HG03565 (cell line): ENCODE measurements at regions not wholly inside any gene's neighbourhood (a gene's known extent, or its start where the extent isn't known, plus 50 kb on each side); places are given as distances from the start of the nearest gene placed in this dataset.

Experiments
- ATAC-seq: cut with Tn5 transposase; IDR thresholded peaks from one replicate; pipeline ENCODE4 v1.9.1; 2021; ENCODE audit warnings: mild to moderate bottlenecking, moderate library complexity; ENCODE audit not compliant: unreplicated experiment

GRCh38 chr7:8932751-8933150 lies 499.3 kb downstream of the NXPH1 start:
- no peak for ATAC-seq

DNA sequence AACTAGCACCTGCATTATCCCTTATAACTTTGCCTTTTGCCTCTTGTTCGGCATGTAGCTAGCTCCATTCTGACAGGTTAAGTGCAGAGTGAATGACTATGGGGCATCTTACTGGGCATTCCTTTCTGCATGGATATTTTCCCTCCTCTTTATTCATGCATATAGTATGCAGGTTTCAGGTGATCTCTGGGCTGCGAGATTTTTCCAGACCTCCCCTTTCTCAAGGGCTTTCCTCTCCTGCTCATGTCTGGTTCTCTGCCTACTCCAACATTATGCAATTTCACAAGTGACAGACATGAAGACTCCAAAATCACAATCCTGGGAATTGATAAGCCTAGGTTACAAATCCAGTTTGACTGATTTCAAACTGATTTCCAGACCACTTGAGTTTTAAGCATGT lies 503.8 kb downstream of the NXPH1 start:
- no peak for ATAC-seq

DNA sequence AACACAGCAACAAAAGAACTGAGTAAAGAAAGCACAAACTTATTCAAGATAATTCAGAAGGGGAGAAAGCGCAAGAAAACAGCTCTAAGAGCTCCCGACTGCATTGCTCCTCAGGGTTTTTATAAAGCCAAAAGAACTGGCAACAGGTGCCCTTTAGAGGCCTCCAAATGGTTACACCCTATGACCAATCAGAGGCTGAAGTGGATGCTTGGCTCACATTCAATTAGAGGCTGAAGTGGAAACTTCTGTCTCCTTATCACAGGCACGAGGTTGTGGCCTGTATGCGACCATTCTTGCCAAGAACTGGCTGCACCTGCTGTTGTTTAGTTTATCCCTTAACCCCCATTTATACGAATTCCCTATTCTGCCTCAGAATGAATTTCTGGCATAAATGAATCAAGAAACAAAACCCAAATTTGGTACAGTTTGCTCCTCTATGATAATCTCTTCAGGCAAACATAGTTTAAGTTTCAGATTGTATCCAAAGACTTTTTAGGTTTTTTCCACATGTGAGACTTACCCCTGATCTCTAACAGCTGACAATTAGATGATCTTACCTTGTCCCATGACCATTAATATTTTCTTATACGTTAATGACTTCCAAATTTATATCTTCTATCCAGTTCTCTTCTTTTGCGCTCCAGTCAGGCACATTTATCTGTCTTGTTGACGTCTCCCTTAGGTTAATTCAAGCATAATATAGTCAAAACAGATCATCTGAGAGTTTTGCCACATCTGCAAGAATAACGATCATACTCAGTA lies 504.8 kb downstream of the NXPH1 start:
- no peak for ATAC-seq

- no peak for ATAC-seq
Measured at GRCh38 chr7:8939446-8939845, 506.0 kb downstream of the NXPH1 start.

- no peak for ATAC-seq
Measured at GRCh38 chr7:8963722-8964121, 530.3 kb downstream of the NXPH1 start.

- ATAC-seq, result no peak
Measured at GRCh38 chr7:8965177-8965576, 531.8 kb downstream of the NXPH1 start.

- no peak for ATAC-seq
Measured at GRCh38 chr7:8973601-8974000, 540.2 kb downstream of the NXPH1 start.

- ATAC-seq, result no peak
Measured at GRCh38 chr7:8975681-8976080, 542.3 kb downstream of the NXPH1 start.

- ATAC-seq, result no peak
Measured at GRCh38 chr7:8982338-8982992, 549.1 kb downstream of the NXPH1 start.

GRCh38 chr7:8985255-8985654 lies 551.8 kb downstream of the NXPH1 start:
- no peak for ATAC-seq

GRCh38 chr7:8988267-8988666 lies 554.9 kb downstream of the NXPH1 start:
- no peak for ATAC-seq

DNA sequence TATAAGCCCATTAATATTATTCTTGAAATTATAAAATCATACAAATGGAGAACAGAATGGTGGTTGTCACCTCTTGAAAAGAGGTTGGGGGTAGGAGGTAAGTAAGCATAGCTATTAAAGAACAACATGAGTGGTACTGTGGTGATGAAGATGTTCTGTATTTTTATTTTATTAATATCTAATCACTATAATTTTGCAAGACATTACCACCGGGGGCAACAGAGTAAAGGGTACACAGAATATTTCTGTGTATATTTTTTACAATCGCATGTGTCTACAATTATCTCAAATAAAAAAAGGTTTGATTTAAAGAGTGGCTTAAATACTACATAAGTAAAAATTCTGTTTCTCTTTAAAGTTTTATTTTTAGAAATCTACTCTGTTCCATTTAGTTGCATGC lies 557.8 kb downstream of the NXPH1 start:
- no peak for ATAC-seq

GRCh38 chr7:8998762-8999161 lies 565.4 kb downstream of the NXPH1 start:
- ATAC-seq, result no peak

DNA sequence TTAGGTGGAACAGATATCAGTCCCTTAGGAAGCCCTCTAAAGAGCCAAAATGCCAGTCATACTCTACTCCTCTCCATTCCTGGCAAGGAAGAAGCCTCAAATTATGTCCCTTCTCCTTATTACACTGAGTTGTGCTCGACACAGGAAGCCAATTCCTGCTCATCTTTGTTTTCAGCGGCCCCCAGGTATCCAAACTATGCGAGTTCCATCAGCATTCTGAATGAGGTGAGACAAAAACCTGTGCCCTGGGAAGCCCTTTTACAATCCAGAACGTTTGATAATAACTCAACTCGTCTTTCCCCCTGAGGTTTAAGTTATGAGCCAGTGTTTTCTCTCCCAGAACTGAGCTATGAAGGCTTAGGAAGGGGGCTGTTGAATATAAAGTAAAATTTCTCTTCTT lies 580.5 kb downstream of the NXPH1 start:
- no peak for ATAC-seq

GRCh38 chr7:9017286-9017685 lies 583.9 kb downstream of the NXPH1 start:
- no peak for ATAC-seq

DNA sequence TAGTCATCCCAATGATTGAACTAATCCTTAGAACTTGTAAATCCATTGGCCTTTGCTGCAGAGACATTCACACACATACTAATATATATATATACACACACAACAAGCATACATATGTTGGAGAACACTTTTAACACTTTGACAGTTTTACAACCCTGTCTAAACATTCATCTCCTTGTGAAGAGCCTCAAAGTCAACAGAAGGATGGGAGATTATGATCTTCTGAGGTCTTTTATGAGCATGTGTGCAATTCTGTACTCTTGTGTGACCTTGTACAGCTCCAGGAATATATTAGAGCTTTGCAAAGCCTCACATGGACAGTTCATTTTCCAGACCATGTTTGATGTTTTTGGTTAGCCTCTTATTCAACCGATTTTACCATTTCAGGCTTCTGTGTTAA lies 589.0 kb downstream of the NXPH1 start:
- no peak for ATAC-seq

- no peak for ATAC-seq
Measured at GRCh38 chr7:9023675-9024294, 590.4 kb downstream of the NXPH1 start.

GRCh38 chr7:9026121-9026520 lies 592.7 kb downstream of the NXPH1 start:
- ATAC-seq, result no peak

- ATAC-seq, result no peak
Measured at GRCh38 chr7:9028012-9028411, 594.6 kb downstream of the NXPH1 start.

GRCh38 chr7:9029681-9030530 lies 596.5 kb downstream of the NXPH1 start:
- ATAC-seq, result no peak

DNA sequence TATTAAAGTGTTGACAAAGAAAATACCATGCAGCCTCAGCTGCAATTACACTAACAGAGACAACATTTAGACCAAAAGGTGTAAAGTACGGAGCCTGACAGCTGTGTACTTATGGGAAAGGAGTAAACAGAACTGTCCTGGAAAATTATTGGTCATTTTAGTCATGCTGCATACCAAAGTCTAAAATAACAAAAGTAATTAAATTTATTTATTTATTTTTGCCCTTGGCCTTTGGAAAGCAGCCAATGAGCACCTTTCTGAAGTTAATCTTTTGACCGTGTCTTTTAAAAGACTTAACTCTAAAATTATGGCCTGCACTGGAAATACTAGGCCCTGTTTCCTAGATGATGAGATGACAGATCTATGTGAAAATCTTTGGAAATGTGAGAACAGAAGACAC lies 597.6 kb downstream of the NXPH1 start:
- no peak for ATAC-seq
